ENCODE measurements at regions not wholly inside any gene's neighbourhood (a gene's known extent, or its start where the extent isn't known, plus 50 kb on each side); places are given as distances from the start of the nearest gene placed in this dataset.
"Not testable (repeated sequence)": the region's sequence is repeated elsewhere in the genome, so short reads cannot be mapped to it uniquely, and the experiment has no call there.

GRCh38 chr15:24835301-24835700 is 119.5 kb upstream of the SNRPN start:
- no peak for DNase-seq (ENCODE audit: low spot score)

- no peak for DNase-seq (ENCODE audit: low spot score)
These were observed 106.7 kb upstream of the SNRPN start for GRCh38 chr15:24848050-24848449.

- no peak for DNase-seq (ENCODE audit: low spot score)
These were observed 98.1 kb upstream of the SNRPN start for GRCh38 chr15:24856397-24857390.

DNA sequence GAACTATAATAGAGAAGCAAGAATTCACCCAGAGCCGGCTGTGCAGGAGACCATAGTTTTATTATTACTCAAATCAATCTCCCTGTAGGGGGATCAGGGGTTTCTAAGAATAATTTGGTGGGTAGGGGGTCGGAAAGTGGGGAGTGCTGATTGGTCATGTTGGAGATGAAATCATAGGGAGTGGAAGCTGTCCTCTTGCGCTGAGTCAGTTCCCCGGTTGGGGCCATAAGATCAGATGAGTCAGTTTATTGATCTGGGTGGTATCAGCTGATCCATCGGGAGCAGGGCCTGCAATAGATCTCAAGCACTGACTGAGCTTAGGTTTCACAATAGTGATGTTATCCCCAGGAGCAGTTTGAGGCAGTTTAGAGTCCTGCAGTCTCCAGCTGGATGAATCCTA is 97.0 kb upstream of the SNRPN start:
- no peak for DNase-seq (ENCODE audit: low spot score)

GRCh38 chr15:24858183-24858582 is 96.6 kb upstream of the SNRPN start:
- not testable (repeated sequence) for DNase-seq (ENCODE audit: low spot score)

DNA sequence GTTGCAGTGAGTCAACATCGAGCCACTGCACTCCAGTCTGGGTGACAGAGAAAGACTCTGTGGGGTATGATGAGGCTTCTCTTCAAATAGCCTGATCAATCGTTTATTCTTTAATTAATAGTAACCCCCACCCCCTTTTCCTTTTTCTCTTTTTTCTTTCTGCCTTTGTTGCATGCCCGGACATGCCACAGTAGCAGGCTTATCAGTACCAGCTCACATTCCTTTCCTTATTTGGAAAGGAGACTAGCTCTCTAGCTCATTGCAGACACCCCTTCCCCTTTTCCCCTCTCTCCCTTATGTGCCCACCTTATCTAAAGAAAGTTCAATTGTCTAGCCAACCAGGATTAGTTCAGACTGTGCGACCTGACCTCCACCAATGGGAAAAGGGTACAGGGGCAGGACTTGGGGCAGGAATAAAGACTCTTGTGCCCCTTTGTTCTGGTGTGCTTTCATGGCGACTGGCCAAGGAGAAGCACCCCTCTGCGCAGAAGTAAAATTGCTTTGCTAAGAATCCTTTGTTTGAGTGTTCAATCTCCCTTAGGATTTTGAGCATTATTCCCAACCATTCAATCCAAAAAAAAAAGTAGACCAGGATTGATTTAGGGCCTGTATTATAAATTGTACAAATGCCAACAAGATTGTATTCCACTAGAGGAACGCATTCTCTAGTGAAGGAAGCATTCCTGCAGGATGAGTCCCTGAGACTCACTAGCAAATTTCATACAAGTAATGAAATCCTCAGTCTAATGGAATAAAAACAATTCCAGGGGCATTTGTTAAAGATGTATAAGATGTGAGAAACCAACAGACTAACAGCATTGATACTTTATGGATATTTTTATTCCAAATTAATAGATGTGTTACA is 95.8 kb upstream of the SNRPN start:
- no peak for DNase-seq (ENCODE audit: low spot score)

DNA sequence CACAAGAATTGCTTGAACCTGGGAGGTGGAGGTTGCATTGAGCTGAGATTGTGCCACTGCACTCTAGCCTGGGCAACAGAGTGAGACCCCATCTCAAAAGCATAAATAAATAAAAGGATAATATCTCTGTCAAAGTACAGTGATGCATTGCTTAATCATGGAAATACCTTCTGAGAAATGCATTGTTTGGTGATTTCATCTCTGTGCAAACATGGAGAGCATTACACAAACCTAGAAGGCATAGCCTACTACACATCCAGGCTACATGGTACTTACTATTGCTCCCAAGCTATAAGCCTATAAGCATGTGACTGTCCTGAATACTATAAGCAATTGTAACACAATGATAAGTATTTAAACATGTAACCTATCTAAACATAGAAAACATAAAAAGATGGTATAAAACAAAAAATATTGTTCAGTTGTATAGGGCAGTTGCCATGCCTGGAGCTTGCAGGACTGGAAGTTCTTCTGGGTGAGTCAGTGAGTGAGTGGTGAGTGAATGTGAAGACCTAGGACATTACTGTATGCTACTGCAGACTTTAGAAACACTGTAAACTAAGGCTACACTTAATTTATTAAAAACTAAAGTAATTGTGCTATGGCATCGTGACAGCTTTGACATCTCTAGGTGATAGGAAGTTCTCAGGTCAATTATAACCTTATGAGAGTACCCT is 93.6 kb upstream of the SNRPN start:
- no peak for DNase-seq (ENCODE audit: low spot score)

DNA sequence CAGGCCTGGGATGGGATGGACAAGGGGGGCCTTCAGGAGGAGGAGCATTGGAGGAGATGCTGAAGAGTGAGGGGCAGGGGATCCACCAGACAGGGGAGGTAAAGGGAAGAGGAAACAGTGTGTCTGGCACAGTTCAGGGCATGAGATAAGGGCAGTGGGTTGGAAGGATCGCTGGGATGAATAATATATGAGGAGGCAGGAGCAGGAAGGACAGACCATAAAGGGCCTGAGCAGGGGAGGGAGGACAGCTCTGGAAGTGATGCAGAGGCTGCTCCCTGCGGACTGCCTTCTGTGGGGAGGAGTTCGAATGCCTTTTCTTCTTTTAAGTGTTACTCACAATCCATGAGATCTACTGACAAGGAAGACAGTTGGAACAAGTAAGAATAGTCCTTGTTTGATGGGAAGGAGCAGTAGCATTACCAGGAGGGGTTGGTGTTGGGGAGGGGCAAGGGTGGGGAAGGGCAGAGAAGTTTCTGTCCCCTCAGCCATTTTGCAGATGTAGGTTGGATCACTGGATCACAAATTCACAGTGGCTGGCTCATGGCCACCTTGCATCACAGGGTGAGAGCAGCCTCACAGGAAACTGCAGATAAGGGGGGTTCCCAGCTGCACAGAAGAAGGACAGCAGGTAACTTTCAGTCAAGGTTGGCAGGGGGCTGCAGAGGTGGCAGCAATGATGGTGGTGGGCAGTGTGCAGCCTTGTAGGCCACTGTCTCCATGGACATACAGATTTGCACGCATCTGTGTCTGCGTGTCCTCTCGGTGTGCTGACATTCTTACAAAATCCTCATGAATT is 91.9 kb upstream of the SNRPN start:
- DNase-seq (ENCODE audit: low spot score): no peak

DNA sequence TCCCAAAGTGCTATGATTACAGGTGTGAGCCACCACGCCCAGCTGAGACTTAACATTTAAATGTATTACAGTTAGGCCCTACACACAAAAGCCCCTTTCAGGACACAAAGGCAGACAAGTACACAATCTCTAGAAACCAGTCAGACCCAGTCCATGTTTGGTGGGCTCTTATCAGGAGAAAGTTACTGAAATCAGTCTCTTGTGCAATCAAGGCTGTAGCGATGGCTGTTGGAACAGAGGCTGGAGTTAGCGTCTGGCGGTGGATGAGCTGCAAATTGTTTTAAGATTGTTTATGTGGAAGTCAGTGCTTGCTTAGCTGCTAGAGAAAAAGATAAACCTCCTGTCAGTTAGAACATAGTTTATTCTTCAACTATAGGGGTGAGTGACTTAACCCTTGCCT is 89.5 kb upstream of the SNRPN start:
- no peak for DNase-seq (ENCODE audit: low spot score)

DNA sequence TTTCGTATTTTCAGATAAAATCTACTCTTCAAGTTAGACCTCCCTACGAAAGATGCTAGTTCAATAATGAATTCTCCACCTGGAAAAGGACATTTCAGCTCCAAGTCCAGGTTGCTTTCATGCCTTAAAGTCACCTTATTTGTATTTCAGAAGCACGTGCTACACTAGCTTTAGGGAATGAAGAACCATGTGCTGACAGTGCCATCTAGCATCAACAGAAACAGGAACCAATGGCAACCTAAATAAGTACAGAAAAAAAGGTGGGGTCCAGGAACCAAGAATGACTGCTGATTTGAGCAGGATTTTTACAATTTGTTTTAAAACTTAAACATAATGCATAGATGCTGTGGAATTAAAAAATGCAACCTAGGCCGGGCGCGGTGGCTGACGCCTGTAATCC is 77.6 kb upstream of the SNRPN start:
- no peak for DNase-seq (ENCODE audit: low spot score)

- no peak for DNase-seq (ENCODE audit: low spot score)
These were observed 76.6 kb upstream of the SNRPN start for GRCh38 chr15:24878153-24878552.

- no peak for DNase-seq (ENCODE audit: low spot score)
These were observed 75.3 kb upstream of the SNRPN start for GRCh38 chr15:24879492-24879891.

GRCh38 chr15:24880663-24881062 is 74.1 kb upstream of the SNRPN start:
- no peak for DNase-seq (ENCODE audit: low spot score)

GRCh38 chr15:24886538-24886937 is 68.2 kb upstream of the SNRPN start:
- no peak for DNase-seq (ENCODE audit: low spot score)

DNA sequence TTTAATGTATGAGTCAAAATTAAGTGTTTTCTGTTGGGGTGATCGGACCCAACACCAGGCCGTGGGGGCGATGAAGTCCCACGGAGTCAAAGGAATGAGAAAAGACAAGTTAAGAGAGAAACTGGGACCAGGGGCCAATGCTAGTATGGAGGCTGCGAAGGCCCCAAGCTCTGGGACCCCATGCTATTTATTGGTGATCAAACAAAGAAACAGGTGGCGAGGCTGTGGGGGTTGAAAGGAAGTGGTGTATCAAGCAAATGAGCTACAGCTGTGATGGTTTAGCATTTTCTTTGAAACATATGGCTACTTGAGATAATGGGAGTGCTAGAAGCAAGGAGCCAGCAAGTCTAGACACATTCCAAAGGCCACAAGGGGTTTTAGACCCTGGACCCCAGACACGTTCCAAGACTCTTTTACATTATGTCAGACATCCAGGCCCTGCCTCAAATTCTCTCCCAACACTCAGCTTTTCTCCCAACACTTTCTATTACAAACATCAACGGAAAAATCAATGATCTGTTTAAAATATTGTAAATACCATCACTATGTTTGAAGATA is 56.0 kb upstream of the SNRPN start:
- no peak for DNase-seq (ENCODE audit: low spot score)

- no peak for DNase-seq (ENCODE audit: low spot score)
These were observed 55.4 kb upstream of the SNRPN start for GRCh38 chr15:24899367-24899766.

- no peak for DNase-seq (ENCODE audit: low spot score)
These were observed 55.0 kb upstream of the SNRPN start for GRCh38 chr15:24899795-24900194.

DNA sequence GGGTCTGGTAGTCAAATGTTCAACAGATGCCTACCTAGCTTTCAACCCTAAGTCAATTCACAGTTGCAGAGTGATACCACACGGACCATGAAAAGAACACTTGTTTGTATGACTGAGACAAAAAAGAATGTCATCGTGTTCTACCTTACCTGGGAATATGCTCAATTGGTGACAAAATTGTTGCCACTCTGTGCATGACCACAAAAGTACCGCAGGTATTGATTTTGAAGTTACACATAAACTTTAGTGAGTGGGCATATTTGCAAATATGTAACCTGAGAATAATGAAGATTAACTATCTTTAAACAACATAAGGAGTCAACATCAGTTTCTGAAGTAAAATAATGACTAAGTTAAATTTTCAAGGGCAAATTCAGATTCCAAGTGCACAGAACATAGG is 53.4 kb upstream of the SNRPN start:
- no peak for DNase-seq (ENCODE audit: low spot score)
